ENCODE measurements at regions not wholly inside any gene's neighbourhood (a gene's known extent, or its start where the extent isn't known, plus 50 kb on each side); places are given as distances from the start of the nearest gene placed in this dataset.

GRCh38 chr9:79862921-79863890 lies 291.4 kb downstream of the TLE4 start:
- no peak for DNase-seq (ENCODE audit: low read depth)

GRCh38 chr9:79858508-79858907 lies 286.7 kb downstream of the TLE4 start:
- peak; percentile 2 for DNase-seq (ENCODE audit: low read depth)

- DNase-seq (ENCODE audit: low read depth), result no peak
These were observed 285.4 kb downstream of the TLE4 start for GRCh38 chr9:79857188-79857587.

- DNase-seq (ENCODE audit: low read depth), result no peak
These were observed 275.3 kb downstream of the TLE4 start for GRCh38 chr9:79847074-79847473.

GRCh38 chr9:79829566-79830302 lies 258.0 kb downstream of the TLE4 start:
- no peak for DNase-seq (ENCODE audit: low read depth)

- DNase-seq (ENCODE audit: low read depth), result no peak
These were observed 252.5 kb downstream of the TLE4 start for GRCh38 chr9:79824265-79824664.

GRCh38 chr9:79817438-79818004 lies 245.8 kb downstream of the TLE4 start:
- DNase-seq (ENCODE audit: low read depth), result peak; percentile 32

GRCh38 chr9:79813258-79813638 lies 241.5 kb downstream of the TLE4 start:
- no peak for DNase-seq (ENCODE audit: low read depth)

GRCh38 chr9:79812507-79813257 lies 240.9 kb downstream of the TLE4 start:
- peak; percentile 21 for DNase-seq (ENCODE audit: low read depth)

GRCh38 chr9:79812099-79812498 lies 240.3 kb downstream of the TLE4 start:
- no peak for DNase-seq (ENCODE audit: low read depth)

GRCh38 chr9:79809931-79810330 lies 238.2 kb downstream of the TLE4 start:
- DNase-seq (ENCODE audit: low read depth), result peak; percentile 94

- DNase-seq (ENCODE audit: low read depth), result no peak
These were observed 237.6 kb downstream of the TLE4 start for GRCh38 chr9:79809316-79809876.

- DNase-seq (ENCODE audit: low read depth), result no peak
These were observed 236.2 kb downstream of the TLE4 start for GRCh38 chr9:79807971-79808370.

GRCh38 chr9:79806086-79806485 lies 234.3 kb downstream of the TLE4 start:
- DNase-seq (ENCODE audit: low read depth), result no peak

GRCh38 chr9:79801459-79801858 lies 229.7 kb downstream of the TLE4 start:
- DNase-seq (ENCODE audit: low read depth), result no peak

- peak; percentile 53 for DNase-seq (ENCODE audit: low read depth)
These were observed 228.8 kb downstream of the TLE4 start for GRCh38 chr9:79800578-79800977.

GRCh38 chr9:79799691-79800335 lies 228.0 kb downstream of the TLE4 start:
- DNase-seq (ENCODE audit: low read depth), result peak; percentile 35

GRCh38 chr9:79798450-79798849 lies 226.7 kb downstream of the TLE4 start:
- no peak for DNase-seq (ENCODE audit: low read depth)

GRCh38 chr9:79796411-79796810 lies 224.6 kb downstream of the TLE4 start:
- no peak for DNase-seq (ENCODE audit: low read depth)

- no peak for DNase-seq (ENCODE audit: low read depth)
These were observed 216.9 kb downstream of the TLE4 start for GRCh38 chr9:79788662-79789061.

- DNase-seq (ENCODE audit: low read depth), result no peak
These were observed 209.5 kb downstream of the TLE4 start for GRCh38 chr9:79781263-79781662.
